Activated CD8-positive, alpha-beta memory T cell treated with anti-CD3 and anti-CD28 coated beads, Interleukin-2, amount 50 U/mL, for 1 hour (primary cell): ENCODE measurements at regions not wholly inside any gene's neighbourhood (a gene's known extent, or its start where the extent isn't known, plus 50 kb on each side); places are given as distances from the start of the nearest gene placed in this dataset.

Experiments
- DNase-seq: peaks from one replicate; pipeline ENCODE4 v3.0.0-alpha.2; 2020; ENCODE audit errors: extremely low read depth

GRCh38 chr6:37105148-37106050 is 64.6 kb upstream of the PIM1 start:
- DNase-seq = no peak

DNA sequence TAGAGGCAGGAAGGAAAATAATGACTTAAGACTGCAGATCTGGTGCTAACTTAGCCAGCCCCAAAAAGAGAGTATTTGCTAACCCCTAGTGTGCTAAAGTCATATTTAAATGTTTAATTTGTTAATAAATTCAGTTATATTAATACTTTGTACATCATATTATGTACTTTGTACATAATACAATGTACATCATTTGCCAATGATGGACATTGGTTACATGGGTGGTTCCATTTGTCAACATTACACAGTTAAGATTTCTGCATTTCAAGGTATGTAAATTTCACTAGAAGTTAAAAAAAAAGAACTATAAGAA is 63.9 kb upstream of the PIM1 start:
- no peak for DNase-seq

DNA sequence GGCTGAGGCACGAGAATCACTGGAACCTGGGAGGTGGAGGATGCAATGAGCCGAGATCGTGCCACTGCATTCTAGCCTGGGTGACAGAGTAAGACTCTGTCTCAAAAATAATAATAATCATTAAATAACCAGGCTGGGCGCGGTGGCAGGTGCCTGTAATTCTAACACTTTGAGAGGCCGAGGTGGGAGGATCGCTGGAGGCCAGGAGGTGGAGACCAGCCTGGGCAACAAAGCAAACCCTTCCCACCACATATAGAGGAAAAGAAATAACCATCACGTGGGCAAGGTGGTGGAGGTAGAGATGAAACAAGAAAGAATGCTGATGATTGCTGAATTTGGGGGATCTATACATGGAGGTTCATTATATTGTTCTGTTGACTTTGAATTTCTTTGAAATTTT is 63.4 kb upstream of the PIM1 start:
- no peak for DNase-seq

DNA sequence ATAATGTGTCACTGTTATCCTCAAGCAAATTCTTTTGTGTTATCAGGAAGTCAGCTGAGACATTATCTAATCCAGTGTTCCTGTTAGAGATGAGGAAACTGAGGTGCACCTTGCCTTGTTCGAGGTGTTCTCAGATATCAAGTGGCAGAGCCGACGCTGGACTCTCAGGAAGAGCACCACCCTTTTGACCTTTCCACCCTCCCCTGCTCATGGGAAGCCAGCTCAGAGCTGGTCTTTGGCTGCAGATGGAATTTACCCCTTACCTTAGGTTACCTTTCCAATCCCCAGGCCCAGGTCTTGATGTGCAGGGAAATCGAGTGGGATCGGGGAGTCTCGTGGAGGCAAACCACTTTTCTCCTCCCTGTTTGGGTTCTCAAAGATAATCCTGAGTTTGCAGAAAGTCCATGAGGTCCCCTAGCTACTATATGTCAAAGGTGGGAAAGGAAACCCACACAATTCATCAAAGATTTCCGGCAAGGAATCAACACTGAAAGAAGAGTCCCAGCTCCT is 62.9 kb upstream of the PIM1 start:
- no peak for DNase-seq

GRCh38 chr6:37109714-37110499 is 60.0 kb upstream of the PIM1 start:
- DNase-seq = no peak

DNA sequence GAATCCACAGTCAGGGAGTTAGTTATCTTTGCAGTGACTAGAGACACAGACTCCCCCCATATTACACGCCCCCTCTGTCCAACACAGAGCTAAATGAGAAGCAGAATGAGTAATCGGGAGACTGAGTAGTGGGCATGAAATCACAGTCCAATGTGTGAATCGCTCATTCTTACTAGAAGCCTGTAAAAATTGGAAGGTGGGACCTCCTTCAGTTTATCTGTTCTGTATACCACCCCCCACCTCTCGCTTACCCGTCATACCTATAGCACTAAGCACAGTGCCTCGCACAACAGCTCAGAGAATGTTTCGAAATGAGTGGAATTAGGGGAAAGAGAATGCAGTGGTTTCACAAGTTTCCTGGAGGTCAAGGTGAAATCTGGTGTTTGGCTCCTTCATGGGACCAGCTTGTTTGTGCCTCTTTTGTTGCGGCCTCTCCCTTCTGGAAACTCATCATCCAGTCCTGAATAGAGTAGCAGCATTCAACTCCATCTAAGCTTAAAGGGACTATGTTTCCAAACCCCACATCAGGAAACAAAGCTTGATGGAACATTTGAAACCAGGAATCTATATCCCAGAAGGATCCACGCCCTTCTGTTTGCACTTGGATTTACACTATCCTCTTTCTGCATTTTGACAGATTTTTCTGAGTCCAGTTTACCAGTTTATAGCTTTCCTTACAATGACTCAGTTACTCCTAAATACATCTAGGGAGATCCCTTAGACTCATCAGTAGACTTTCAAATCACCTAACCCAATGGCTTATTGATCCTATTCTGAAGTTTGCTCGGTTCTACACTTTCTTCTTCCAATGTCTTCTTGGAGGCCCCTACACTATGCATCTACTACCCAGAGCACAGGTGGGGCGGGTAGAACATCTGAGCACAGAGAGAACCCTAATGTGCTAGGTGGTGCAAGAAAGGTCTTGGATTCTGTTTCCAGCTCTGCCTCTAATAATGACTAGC is 59.2 kb upstream of the PIM1 start:
- DNase-seq = no peak

DNA sequence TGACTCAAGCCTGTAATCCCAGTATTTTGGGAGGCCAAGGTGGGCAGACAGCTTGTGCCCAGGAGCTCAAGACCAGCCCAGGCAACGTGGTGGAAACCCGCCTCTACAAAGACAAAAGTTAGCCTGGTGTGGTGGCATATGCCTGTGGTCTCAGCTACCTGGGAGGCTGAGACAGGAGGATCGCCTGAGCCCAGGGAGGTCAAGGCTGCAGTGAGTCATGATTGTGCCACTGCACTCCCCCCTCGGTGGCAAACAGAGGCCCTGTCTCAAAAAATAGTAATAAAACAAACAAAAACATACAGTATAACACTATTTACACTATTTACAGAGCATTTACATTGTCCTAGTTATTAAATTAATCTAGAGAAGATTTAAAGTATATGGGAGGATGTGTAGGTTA is 56.0 kb upstream of the PIM1 start:
- DNase-seq = no peak

GRCh38 chr6:37114612-37115011 is 55.3 kb upstream of the PIM1 start:
- DNase-seq = no peak

DNA sequence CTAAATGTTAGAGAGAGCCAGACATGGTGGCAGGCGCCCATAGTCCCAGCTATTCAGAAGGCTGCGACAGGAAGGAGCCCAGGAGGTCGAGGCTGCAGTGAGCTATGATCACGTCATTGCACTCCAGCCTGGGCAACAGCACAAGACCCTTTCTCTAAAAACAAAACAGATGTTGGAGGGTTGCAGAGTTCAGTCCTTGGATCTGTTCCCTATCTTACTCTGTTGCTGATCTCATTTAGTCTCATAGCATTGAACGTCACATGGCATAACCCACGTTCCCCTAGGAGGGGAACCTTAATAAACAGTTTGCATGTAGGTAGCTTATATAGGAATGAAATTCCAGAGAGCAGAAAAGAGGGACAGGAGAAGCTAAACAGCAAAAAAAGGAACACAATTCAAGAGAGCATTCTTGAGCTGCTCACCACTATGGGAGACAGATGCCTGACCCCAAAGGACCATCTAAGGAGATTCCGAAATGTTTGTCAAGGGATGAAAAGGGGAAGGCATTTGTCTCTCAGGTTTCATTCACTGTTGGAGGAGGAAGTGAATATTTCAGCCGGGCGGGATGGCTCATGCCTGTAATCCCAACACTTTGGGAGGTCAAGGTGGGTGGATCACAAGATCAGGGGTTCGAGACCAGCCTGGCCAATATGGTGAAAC is 54.6 kb upstream of the PIM1 start:
- no peak for DNase-seq

DNA sequence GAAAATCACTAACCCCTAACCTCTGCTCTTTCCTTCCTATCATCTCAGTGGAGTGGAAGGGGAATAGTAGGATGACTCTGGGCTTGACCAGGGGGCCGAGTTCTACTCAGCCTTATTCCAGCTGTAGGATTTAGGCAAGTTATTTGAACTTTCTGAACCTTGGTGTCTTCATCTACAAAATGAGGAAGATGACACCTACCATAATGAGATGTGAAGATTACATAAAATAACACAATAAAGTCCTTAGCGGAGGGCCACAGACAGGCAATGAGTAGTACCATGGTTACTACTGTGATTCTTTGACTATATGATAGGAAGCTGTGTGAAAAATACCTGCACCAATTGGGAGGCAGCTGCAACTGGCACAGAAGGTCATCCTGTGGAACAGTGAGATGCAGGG is 53.6 kb upstream of the PIM1 start:
- DNase-seq = no peak

GRCh38 chr6:37119387-37119886 is 50.5 kb upstream of the PIM1 start:
- no peak for DNase-seq
